ENCODE measurements at regions not wholly inside any gene's neighbourhood (a gene's known extent, or its start where the extent isn't known, plus 50 kb on each side); places are given as distances from the start of the nearest gene placed in this dataset.
"Not testable (repeated sequence)": the region's sequence is repeated elsewhere in the genome, so short reads cannot be mapped to it uniquely, and the experiment has no call there.

- H3K4me1 ChIP-seq (ENCODE audit: insufficient read depth, low read length) = no peaks in the 10 kb centered on the region
Observed at GRCh38 chr3:161694682-161695564, 198.3 kb downstream of the OTOL1 start.

GRCh38 chr3:161695811-161696210 lies 199.2 kb downstream of the OTOL1 start:
- Histone ChIP-seq H3K4me2 (ENCODE audit: insufficient read depth, low read length) (no peak overlapping the region), H3K27me3 (ENCODE audit: insufficient read depth, low read length) (no peaks in the 10 kb centered on the region), H4K20me1 (ENCODE audit: insufficient read depth, low read length) (no peaks in the 10 kb centered on the region), H2AFZ (ENCODE audit: low read length) (no peak overlapping the region), H3K36me3 (ENCODE audit: insufficient read depth, low read length) (no peaks in the 10 kb centered on the region), H3K9me3 (ENCODE audit: low read depth, low read length) (peaks cover 2% of the 10 kb centered on the region), H3K27ac (ENCODE audit: low read depth, low read length) (no peak overlapping the region), H3K4me3 (ENCODE audit: insufficient read depth, low read length) (no peak overlapping the region), H3K79me2 (ENCODE audit: insufficient read depth, low read length) (no peaks in the 10 kb centered on the region), H3K4me1 (ENCODE audit: insufficient read depth, low read length) (no peaks in the 10 kb centered on the region)
- no peak for TF ChIP-seq CTCF (IDR thresholded peaks at IDR 0.05; ENCODE audit: extremely low read depth, low read depth, low read length)
- no peak for DNase-seq (ENCODE audit: insufficient read length, low spot score, missing footprints)

More at GRCh38 chr3:161694682-161695564, 198.3 kb downstream of the OTOL1 start:
- DNase-seq (ENCODE audit: insufficient read length, low spot score, missing footprints) = no peak
- Histone ChIP-seq H3K4me3 (ENCODE audit: insufficient read depth, low read length) (no peak overlapping the region), H2AFZ (ENCODE audit: low read length) (no peak overlapping the region), H3K36me3 (ENCODE audit: insufficient read depth, low read length) (no peaks in the 10 kb centered on the region), H3K4me2 (ENCODE audit: insufficient read depth, low read length) (no peak overlapping the region), H3K27me3 (ENCODE audit: insufficient read depth, low read length) (no peaks in the 10 kb centered on the region), H3K27ac (ENCODE audit: low read depth, low read length) (no peak overlapping the region), H3K9me3 (ENCODE audit: low read depth, low read length) (peaks cover 2% of the 10 kb centered on the region), H4K20me1 (ENCODE audit: insufficient read depth, low read length) (no peaks in the 10 kb centered on the region), H3K79me2 (ENCODE audit: insufficient read depth, low read length) (no peaks in the 10 kb centered on the region)
- no peak for TF ChIP-seq CTCF (IDR thresholded peaks at IDR 0.05; ENCODE audit: extremely low read depth, low read depth, low read length)

- peaks cover 2% of the 10 kb centered on the region for H3K9me3 ChIP-seq (ENCODE audit: low read depth, low read length)
- no peaks in the 10 kb centered on the region for H3K36me3 ChIP-seq (ENCODE audit: insufficient read depth, low read length)
- no peaks in the 10 kb centered on the region for H4K20me1 ChIP-seq (ENCODE audit: insufficient read depth, low read length)
- H3K27ac ChIP-seq (ENCODE audit: low read depth, low read length) = no peak overlapping the region
- H3K4me1 ChIP-seq (ENCODE audit: insufficient read depth, low read length) = no peaks in the 10 kb centered on the region
- no peaks in the 10 kb centered on the region for H3K79me2 ChIP-seq (ENCODE audit: insufficient read depth, low read length)
- no peak overlapping the region for H3K4me2 ChIP-seq (ENCODE audit: insufficient read depth, low read length)
- TF ChIP-seq CTCF (IDR thresholded peaks at IDR 0.05; ENCODE audit: extremely low read depth, low read depth, low read length) = no peak
- H3K4me3 ChIP-seq (ENCODE audit: insufficient read depth, low read length) = no peak overlapping the region
- H2AFZ ChIP-seq (ENCODE audit: low read length) = no peak overlapping the region
- DNase-seq (ENCODE audit: insufficient read length, low spot score, missing footprints) = no peak
- H3K27me3 ChIP-seq (ENCODE audit: insufficient read depth, low read length) = no peaks in the 10 kb centered on the region
Observed at GRCh38 chr3:161700998-161701397, 204.4 kb downstream of the OTOL1 start.

- not testable (repeated sequence) for DNase-seq (ENCODE audit: insufficient read length, low spot score, missing footprints); H3K9me3 ChIP-seq (ENCODE audit: low read depth, low read length); H3K36me3 ChIP-seq (ENCODE audit: insufficient read depth, low read length); H3K4me2 ChIP-seq (ENCODE audit: insufficient read depth, low read length); H4K20me1 ChIP-seq (ENCODE audit: insufficient read depth, low read length); H3K4me3 ChIP-seq (ENCODE audit: insufficient read depth, low read length); H2AFZ ChIP-seq (ENCODE audit: low read length); H3K79me2 ChIP-seq (ENCODE audit: insufficient read depth, low read length); H3K4me1 ChIP-seq (ENCODE audit: insufficient read depth, low read length); H3K27ac ChIP-seq (ENCODE audit: low read depth, low read length); H3K27me3 ChIP-seq (ENCODE audit: insufficient read depth, low read length)
Observed at GRCh38 chr3:161707253-161707652, 210.6 kb downstream of the OTOL1 start.

All from osteoblast (primary cell).